ENCODE measurements at regions not wholly inside any gene's neighbourhood (a gene's known extent, or its start where the extent isn't known, plus 50 kb on each side); places are given as distances from the start of the nearest gene placed in this dataset.

DNA sequence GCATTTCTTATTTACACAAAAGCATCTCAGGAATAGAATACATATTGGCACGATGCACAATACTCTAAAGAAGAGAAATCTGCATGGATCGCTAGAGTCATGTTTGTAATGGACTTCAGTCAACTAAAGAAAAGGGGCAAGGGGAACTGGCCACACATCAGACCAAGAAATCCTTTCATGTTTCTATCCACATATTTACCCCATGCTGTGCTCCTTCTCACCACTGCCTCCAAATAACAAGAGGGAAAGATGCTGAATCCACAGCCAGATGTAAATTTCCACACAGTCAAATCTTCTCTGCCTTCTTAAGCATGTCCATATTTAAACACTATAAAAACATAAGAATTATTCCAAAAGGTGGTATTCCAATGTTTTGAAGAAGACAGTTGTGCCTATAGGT lies 67.6 kb downstream of the COX18 start:
- H3K4me1 ChIP-seq (ENCODE audit: insufficient read depth, low read length): no peaks in the 10 kb centered on the region
- no peaks in the 10 kb centered on the region for H3K36me3 ChIP-seq (ENCODE audit: insufficient read depth, low read length)
- H3K9me3 ChIP-seq (ENCODE audit: low read length): no peaks in the 10 kb centered on the region
- no peak overlapping the region for H2AFZ ChIP-seq (ENCODE audit: low read depth, low read length)
- no peaks in the 10 kb centered on the region for H3K27me3 ChIP-seq (ENCODE audit: insufficient read depth, low read length)
- H3K4me3 ChIP-seq (ENCODE audit: low read length): no peak overlapping the region

DNA sequence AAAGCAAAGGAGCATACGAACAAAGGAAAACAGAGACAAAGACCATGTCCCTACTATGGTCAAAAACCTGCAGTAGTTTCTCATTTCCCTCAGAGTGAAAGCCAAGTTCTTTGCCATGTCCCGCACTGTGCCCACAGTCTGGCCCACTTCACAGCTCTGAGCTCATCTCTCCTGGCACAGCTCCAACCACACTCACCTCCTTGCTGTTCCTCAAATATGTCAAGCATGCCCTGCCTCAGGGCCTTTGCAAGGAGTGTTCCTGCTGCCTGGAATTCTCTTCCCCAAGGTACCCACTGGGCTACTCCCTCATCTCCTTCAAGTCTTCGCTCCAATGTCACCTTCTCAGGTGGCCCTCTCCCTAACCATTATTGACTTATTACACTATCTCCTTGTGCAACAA lies 72.1 kb downstream of the COX18 start:
- Histone ChIP-seq H3K36me3 (ENCODE audit: insufficient read depth, low read length) (no peaks in the 10 kb centered on the region), H3K4me1 (ENCODE audit: insufficient read depth, low read length) (no peaks in the 10 kb centered on the region), H3K4me3 (ENCODE audit: low read length) (no peak overlapping the region), H3K9me3 (ENCODE audit: low read length) (no peaks in the 10 kb centered on the region), H2AFZ (ENCODE audit: low read depth, low read length) (no peak overlapping the region), H3K27me3 (ENCODE audit: insufficient read depth, low read length) (no peaks in the 10 kb centered on the region)

DNA sequence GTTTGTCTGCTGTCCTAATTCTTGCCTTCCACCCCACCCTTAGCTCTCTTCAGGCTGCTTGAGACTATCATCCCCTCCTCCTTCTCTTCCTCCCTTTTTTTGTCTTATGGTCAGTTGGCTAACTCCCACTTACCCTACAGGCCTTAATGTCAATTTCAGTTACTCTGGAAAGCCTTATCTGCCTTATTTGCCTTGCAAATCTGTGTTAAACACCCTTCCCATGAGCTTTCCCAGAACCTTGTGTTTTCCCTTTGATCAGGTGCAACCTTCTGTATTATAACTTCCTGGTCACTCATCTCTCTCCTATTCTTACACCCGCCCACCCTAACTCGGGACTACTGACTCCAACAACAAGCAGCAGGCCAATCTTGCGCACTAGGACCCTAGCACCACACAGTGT lies 74.8 kb downstream of the COX18 start:
- Histone ChIP-seq H3K9me3 (ENCODE audit: low read length) (no peaks in the 10 kb centered on the region), H3K36me3 (ENCODE audit: insufficient read depth, low read length) (no peaks in the 10 kb centered on the region), H3K27me3 (ENCODE audit: insufficient read depth, low read length) (no peaks in the 10 kb centered on the region), H3K4me1 (ENCODE audit: insufficient read depth, low read length) (no peaks in the 10 kb centered on the region), H2AFZ (ENCODE audit: low read depth, low read length) (no peak overlapping the region), H3K4me3 (ENCODE audit: low read length) (no peak overlapping the region)

DNA sequence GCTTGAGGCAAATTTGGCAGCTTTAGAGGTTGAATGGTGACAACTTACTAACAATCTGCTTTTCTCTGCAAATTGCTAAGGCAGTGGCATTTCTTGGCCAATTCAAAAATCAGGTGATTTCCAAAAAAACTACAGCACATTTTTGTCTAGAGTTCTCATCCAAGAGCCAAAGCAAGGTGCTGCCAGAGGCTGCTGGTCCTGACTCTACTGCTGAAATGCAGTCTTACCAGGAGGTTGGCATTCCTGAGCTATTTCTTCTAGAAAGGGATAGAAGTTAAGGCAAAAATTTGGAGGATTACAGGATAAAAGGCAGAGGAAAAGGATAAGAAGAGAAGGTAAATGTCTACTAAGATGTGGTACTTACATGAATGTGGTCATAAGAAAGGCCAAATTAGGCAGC lies 75.6 kb downstream of the COX18 start:
- Histone ChIP-seq H3K9me3 (ENCODE audit: low read length) (no peaks in the 10 kb centered on the region), H3K27me3 (ENCODE audit: insufficient read depth, low read length) (no peaks in the 10 kb centered on the region), H3K4me1 (ENCODE audit: insufficient read depth, low read length) (no peaks in the 10 kb centered on the region), H3K4me3 (ENCODE audit: low read length) (no peak overlapping the region), H2AFZ (ENCODE audit: low read depth, low read length) (no peak overlapping the region), H3K36me3 (ENCODE audit: insufficient read depth, low read length) (no peaks in the 10 kb centered on the region)

DNA sequence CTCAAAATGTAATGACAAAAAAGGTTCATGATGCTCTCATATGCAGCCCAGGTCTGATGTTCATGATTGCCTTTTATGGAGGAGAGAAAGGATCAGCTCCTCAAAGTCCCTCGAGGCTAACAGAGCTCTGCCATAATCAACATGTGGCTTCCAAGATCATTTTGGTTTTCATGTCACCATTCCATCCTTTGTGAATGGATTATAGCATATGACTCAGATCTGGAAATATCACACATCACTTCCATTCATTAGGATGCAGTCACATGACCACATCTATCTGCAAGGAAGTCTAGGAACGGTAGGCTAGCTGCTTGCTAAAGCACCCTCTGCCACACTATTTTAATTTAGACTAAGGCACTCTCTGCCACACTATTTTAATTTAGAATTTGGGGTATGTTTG lies 77.6 kb downstream of the COX18 start:
- Histone ChIP-seq H2AFZ (ENCODE audit: low read depth, low read length) (no peak overlapping the region), H3K36me3 (ENCODE audit: insufficient read depth, low read length) (no peaks in the 10 kb centered on the region), H3K4me3 (ENCODE audit: low read length) (no peak overlapping the region), H3K27me3 (ENCODE audit: insufficient read depth, low read length) (no peaks in the 10 kb centered on the region), H3K4me1 (ENCODE audit: insufficient read depth, low read length) (no peaks in the 10 kb centered on the region), H3K9me3 (ENCODE audit: low read length) (no peaks in the 10 kb centered on the region)

DNA sequence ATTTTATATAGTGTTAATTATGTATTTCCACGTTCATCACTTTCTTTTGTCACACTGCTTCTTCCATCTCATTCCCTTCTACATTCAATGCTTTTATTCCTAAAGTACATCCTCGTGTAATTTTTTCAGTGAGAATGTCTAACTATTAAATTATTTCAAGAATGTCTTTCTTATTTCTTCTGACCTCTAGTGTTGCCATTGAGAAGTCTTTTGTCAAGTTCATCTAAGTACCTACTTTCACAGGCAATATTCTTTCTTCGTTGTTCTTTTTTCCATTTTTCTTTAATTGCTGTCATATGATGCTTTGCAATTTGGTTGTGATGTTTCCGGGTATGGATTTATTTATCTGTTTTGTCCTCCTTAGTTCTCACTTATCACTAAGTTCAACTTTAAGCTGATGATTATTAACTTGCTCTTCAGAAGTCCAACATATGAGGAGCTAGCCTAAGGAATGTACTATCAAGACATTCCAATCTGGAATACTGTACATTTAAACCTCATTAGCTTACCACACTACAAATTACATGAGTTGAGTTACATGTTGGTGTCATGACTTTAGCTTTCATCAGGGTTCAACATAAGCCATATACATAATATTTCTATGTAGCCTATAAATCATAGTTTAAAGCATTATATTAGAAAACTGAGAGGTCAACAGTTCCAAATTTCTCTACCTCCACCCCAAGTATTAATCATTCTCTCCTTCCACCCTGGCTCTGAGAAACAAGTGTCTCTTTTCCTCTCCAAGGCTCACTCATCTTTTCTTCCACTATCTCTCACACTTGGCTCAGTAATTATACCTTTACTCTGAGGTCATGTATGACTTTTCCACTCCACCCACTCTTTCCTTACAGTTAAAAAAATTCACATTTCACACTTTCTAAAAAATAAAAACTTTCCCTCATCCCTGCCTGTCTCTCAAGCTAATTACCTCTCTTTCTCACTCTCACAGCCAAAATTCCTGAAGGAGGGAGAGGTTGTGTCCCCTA lies 81.5 kb downstream of the COX18 start:
- Histone ChIP-seq H3K36me3 (ENCODE audit: insufficient read depth, low read length) (no peaks in the 10 kb centered on the region), H2AFZ (ENCODE audit: low read depth, low read length) (no peak overlapping the region), H3K9me3 (ENCODE audit: low read length) (no peaks in the 10 kb centered on the region), H3K4me1 (ENCODE audit: insufficient read depth, low read length) (no peaks in the 10 kb centered on the region), H3K27me3 (ENCODE audit: insufficient read depth, low read length) (no peaks in the 10 kb centered on the region), H3K4me3 (ENCODE audit: low read length) (no peak overlapping the region)

DNA sequence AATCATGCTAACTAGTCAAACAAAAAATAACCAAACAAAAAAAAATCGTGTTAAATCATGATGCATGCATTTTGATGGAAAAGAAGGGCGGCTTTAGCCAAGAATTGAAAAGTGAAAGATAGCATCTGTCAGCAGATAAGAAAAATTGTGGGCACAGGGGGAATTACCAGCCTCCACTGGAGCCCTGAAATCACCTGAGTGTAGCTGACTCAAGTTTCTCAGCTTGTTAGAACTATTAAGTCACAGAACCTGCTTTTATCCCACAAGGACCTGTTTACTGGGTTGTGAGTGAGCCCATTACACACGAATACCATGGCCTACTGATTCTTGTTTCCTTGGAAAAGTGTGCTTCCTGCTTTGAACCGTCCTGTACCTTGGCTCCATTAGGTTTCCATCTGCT lies 85.2 kb downstream of the COX18 start:
- Histone ChIP-seq H3K9me3 (ENCODE audit: low read length) (no peaks in the 10 kb centered on the region), H3K27me3 (ENCODE audit: insufficient read depth, low read length) (no peaks in the 10 kb centered on the region), H3K4me3 (ENCODE audit: low read length) (no peak overlapping the region), H3K4me1 (ENCODE audit: insufficient read depth, low read length) (no peaks in the 10 kb centered on the region), H2AFZ (ENCODE audit: low read depth, low read length) (no peak overlapping the region), H3K36me3 (ENCODE audit: insufficient read depth, low read length) (no peaks in the 10 kb centered on the region)

DNA sequence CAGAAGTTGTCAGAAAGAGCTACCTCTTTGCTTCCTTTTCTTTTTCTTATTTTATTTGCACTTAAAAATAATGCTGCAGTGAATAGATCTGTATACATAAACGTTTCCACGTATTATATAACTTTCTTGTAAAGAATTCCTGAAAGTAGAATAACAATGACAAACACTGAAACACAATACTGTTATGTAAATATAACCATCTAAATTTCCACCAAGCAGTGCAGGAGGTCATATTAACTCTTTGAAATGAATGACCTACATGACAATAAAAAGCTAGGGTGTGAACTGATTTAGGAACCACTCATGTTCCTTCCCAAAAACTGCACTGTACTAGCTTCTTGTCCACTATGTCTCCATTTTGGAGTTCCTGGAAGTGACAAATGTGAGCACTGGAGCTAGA lies 85.8 kb downstream of the COX18 start:
- no peak overlapping the region for H3K4me3 ChIP-seq (ENCODE audit: low read length)
- H3K9me3 ChIP-seq (ENCODE audit: low read length): no peaks in the 10 kb centered on the region
- H2AFZ ChIP-seq (ENCODE audit: low read depth, low read length): no peak overlapping the region
- no peaks in the 10 kb centered on the region for H3K27me3 ChIP-seq (ENCODE audit: insufficient read depth, low read length)
- H3K4me1 ChIP-seq (ENCODE audit: insufficient read depth, low read length): no peaks in the 10 kb centered on the region
- no peaks in the 10 kb centered on the region for H3K36me3 ChIP-seq (ENCODE audit: insufficient read depth, low read length)

DNA sequence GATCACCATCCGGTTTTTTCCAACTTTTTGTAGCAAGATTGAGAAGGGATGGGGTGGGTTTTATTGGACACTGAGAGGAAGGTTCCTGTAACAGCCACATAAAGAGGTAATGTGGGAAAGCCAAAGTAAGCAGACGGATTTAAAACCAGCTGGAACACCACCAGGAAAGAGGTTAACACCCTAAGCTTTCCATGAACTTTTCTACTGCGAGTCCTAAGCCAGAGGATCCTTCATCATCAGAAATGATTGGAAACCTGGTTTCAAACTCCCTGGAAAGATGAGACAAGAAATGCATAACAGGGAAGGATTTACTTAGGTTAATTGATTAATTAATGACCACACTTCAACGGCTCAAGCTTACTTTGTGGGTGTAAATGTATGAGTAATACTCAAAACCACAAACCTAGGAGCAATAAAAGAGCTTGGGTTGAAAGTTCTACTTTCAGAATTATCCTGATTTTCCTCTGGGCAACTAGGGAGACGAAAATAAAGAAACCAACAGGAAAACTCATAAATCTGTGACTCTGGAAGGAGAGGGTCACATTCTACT lies 91.5 kb downstream of the COX18 start:
- H3K4me1 ChIP-seq (ENCODE audit: insufficient read depth, low read length): peaks cover 6% of the 10 kb centered on the region
- no peak overlapping the region for H3K4me3 ChIP-seq (ENCODE audit: low read length)
- no peaks in the 10 kb centered on the region for H3K9me3 ChIP-seq (ENCODE audit: low read length)
- H2AFZ ChIP-seq (ENCODE audit: low read depth, low read length): no peak overlapping the region
- H3K27me3 ChIP-seq (ENCODE audit: insufficient read depth, low read length): no peaks in the 10 kb centered on the region
- H3K36me3 ChIP-seq (ENCODE audit: insufficient read depth, low read length): no peaks in the 10 kb centered on the region

DNA sequence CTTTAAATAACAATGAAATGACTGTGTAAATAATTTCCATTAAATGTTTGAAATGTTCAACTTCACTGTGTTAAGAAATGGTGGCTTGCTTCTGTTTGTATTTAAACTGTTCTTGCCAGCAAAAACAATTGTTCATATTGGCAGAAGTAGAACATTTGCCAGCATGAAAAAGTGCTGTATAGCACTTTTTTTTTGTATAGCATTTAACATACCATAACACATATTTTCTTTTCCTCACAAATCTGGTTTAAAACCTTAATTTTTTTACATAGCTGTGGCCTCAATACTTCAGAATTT lies 94.1 kb downstream of the COX18 start:
- no peak overlapping the region for H3K4me3 ChIP-seq (ENCODE audit: low read length)
- no peaks in the 10 kb centered on the region for H3K36me3 ChIP-seq (ENCODE audit: insufficient read depth, low read length)
- no peaks in the 10 kb centered on the region for H3K9me3 ChIP-seq (ENCODE audit: low read length)
- no peak overlapping the region for H2AFZ ChIP-seq (ENCODE audit: low read depth, low read length)
- H3K4me1 ChIP-seq (ENCODE audit: insufficient read depth, low read length): peaks cover 6% of the 10 kb centered on the region
- H3K27me3 ChIP-seq (ENCODE audit: insufficient read depth, low read length): no peaks in the 10 kb centered on the region

DNA sequence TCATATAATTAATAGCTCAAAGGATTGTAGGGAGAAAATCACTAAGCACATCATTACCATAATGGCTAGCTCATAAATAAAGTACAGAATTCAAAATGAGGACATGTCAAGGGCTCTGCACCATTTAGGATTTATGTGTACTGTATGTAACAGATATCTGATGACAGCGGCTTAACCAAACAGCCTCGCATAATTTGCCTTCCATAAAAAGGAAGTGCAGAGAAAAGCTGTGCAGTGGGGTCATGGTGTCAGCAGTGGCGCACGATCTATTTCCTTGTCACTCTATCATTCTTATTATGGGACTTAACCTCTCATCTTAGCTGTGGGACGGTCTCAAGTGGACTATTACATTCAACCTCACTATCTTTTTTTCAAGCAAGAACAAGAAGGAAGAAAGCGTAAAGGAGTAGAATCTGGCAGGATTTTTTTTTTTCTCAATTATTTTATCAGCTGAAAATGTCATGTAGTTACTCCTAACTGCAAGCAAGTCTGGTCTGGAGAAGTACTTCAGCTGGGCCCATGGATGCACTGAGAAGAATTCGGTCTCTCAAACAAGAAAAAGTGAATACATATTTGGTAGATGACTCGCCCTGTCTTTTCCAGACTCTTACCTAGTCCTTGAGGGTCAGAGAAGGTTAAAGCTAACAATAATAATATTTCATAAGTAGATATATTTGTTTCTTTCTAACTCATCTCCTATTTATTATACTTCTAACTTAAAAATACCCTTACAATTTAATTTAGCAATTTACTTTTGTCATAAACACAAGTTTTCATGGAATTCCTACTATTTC lies 94.6 kb downstream of the COX18 start:
- Histone ChIP-seq H3K4me1 (ENCODE audit: insufficient read depth, low read length) (peaks cover 9% of the 10 kb centered on the region), H3K36me3 (ENCODE audit: insufficient read depth, low read length) (no peaks in the 10 kb centered on the region), H3K9me3 (ENCODE audit: low read length) (no peaks in the 10 kb centered on the region), H3K4me3 (ENCODE audit: low read length) (no peak overlapping the region), H2AFZ (ENCODE audit: low read depth, low read length) (no peak overlapping the region), H3K27me3 (ENCODE audit: insufficient read depth, low read length) (no peaks in the 10 kb centered on the region)

DNA sequence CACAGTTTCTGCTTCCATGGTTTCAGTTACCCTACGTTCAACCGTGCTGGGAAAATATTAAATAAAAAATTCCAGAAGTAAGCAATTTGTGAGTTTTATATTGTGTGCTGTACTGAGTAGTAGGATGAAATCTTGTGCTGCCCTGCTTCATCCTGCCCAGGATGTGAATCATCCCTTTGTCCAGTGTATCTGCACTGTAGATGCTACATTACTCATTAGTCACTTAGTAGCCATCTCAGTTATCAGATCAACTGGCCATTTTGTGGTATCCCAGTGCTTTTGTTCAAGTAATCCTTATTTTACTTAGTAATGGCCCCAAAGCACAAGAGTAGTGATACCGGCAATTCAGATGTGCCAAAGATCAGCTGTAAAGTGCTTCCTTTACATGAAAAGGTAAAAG lies 97.9 kb downstream of the COX18 start:
- Histone ChIP-seq H3K27me3 (ENCODE audit: insufficient read depth, low read length) (no peaks in the 10 kb centered on the region), H3K4me1 (ENCODE audit: insufficient read depth, low read length) (peaks cover 10% of the 10 kb centered on the region), H3K9me3 (ENCODE audit: low read length) (no peaks in the 10 kb centered on the region), H3K36me3 (ENCODE audit: insufficient read depth, low read length) (no peaks in the 10 kb centered on the region), H3K4me3 (ENCODE audit: low read length) (no peak overlapping the region), H2AFZ (ENCODE audit: low read depth, low read length) (no peak overlapping the region)

DNA sequence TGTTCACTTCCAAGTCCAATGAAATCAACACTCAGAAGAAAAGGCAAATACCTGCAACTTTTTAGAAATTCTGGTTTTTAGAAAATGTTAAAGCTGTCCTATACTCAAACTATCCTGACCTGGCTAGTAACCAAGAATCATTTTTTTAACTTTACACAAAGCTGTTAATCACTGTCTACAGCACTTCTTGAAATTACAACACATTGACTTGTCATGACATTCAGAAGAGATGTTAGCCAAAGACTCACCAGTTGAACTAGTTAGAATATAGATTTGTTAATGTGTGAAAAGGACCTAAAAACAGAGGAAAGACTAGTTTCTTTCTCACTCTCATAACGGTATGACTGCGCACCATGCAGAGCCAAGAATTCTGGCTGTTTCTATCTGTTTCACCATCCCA lies 98.8 kb downstream of the COX18 start:
- Histone ChIP-seq H3K27me3 (ENCODE audit: insufficient read depth, low read length) (no peaks in the 10 kb centered on the region), H3K4me3 (ENCODE audit: low read length) (no peak overlapping the region), H3K36me3 (ENCODE audit: insufficient read depth, low read length) (no peaks in the 10 kb centered on the region), H3K4me1 (ENCODE audit: insufficient read depth, low read length) (peaks cover 10% of the 10 kb centered on the region), H3K9me3 (ENCODE audit: low read length) (no peaks in the 10 kb centered on the region), H2AFZ (ENCODE audit: low read depth, low read length) (no peak overlapping the region)
